ENCODE measurements at regions not wholly inside any gene's neighbourhood (a gene's known extent, or its start where the extent isn't known, plus 50 kb on each side); places are given as distances from the start of the nearest gene placed in this dataset.

GRCh38 chr10:33546031-33546430, 211.6 kb upstream of the NRP1 start:
- TF ChIP-seq RFX5 (IDR thresholded peaks at IDR 0.05; ENCODE audit: borderline replicate concordance, low read depth, low read length) (no peak), POLR2AphosphoS5 (IDR thresholded peaks at IDR 0.05; ENCODE audit: low read depth, low read length) (no peak), RBBP5 (IDR thresholded peaks at IDR 0.05; ENCODE audit: borderline replicate concordance, low read depth, low read length) (no peak), KDM5A (IDR thresholded peaks at IDR 0.05; ENCODE audit: low read length) (no peak), JUN (IDR thresholded peaks at IDR 0.05; ENCODE audit: low read depth, low read length) (no peak), CTCF (IDR thresholded peaks at IDR 0.05; ENCODE audit: control extremely low read depth in 1 of 3, insufficient read depth in 1 of 3, low read depth in 1 of 3, low read length in 3 of 3) (no peak), CREB1 (IDR thresholded peaks at IDR 0.05) (no peak), SP1 (IDR thresholded peaks at IDR 0.05; ENCODE audit: low read depth, low read length) (no peak)

Measured in H1 (cell line).